ENCODE measurements at regions not wholly inside any gene's neighbourhood (a gene's known extent, or its start where the extent isn't known, plus 50 kb on each side); places are given as distances from the start of the nearest gene placed in this dataset.

DNA sequence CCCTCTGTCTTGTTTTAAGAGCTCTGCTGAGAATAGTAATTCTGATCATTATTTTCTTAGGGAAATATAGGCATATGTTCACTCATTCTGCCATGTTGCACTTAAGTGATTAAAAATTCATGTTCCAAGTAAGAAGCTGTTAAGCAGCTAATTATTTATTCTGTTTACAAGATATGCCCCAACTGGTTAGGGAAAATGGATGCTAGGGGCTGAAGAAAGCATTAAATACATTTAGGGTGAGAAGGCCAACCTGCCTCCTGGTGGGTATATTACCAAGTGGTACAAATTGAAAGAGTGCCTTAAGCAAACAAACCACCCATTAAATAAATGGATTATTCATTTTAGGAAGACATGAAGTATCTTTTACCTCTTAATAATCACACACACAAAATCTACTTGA lies 392.6 kb upstream of the EPHA5 start:
- no peak for TF ChIP-seq POLR2A (IDR thresholded peaks at IDR 0.05)
- TF ChIP-seq, protein P1, sequence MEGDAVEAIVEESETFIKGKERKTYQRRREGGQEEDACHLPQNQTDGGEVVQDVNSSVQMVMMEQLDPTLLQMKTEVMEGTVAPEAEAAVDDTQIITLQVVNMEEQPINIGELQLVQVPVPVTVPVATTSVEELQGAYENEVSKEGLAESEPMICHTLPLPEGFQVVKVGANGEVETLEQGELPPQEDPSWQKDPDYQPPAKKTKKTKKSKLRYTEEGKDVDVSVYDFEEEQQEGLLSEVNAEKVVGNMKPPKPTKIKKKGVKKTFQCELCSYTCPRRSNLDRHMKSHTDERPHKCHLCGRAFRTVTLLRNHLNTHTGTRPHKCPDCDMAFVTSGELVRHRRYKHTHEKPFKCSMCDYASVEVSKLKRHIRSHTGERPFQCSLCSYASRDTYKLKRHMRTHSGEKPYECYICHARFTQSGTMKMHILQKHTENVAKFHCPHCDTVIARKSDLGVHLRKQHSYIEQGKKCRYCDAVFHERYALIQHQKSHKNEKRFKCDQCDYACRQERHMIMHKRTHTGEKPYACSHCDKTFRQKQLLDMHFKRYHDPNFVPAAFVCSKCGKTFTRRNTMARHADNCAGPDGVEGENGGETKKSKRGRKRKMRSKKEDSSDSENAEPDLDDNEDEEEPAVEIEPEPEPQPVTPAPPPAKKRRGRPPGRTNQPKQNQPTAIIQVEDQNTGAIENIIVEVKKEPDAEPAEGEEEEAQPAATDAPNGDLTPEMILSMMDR (IDR thresholded peaks at IDR 0.05) = no peak

Measured in breast epithelium (tissue), 3 donors.